ENCODE measurements at regions not wholly inside any gene's neighbourhood (a gene's known extent, or its start where the extent isn't known, plus 50 kb on each side); places are given as distances from the start of the nearest gene placed in this dataset.

DNA sequence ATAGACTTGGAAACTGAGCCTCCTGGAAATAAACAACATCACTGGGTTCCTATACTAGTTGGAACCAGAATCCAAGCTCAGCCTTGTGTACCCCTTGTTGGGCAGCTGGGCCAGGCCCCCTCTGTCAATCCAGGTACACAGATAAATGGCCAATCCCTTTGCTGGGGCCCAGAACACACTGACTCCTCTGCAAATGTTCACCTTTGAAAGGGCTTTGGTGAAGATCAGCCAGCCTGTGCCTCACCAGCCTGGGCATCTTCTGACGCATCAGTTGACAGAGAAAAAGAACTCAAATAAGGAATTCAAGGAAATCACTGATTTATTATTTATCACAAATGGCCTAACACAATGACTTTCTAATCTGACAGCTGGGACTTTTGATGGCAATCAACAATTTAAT lies 1090.2 kb downstream of the BCL11B start:
- ChIA-PET CTCF (no interaction called here), POLR2A (no interaction called here)
- BruUV-seq (replicated peaks): no TSS peak
- Histone ChIP-seq H3K4me3 (replicated peaks in 1 of 3; ENCODE audit: insufficient read depth in 1 of 3, low read depth in 1 of 3, low read length in 3 of 3) (no peak overlapping the region), H3K36me3 (ENCODE audit: control insufficient read depth in 2 of 2, extremely low read depth in 1 of 2, insufficient read depth in 2 of 2, low read length in 2 of 2) (no peaks in the 10 kb centered on the region), H4K20me1 (replicated peaks; ENCODE audit: control insufficient read depth, extremely low read depth, insufficient read depth, low read length) (no peaks in the 10 kb centered on the region), H3K9ac (replicated peaks; ENCODE audit: extremely low read depth, insufficient read depth, low read length) (no peak overlapping the region), H2AFZ (ENCODE audit: low read depth, low read length) (no peak overlapping the region), H3K4me1 (ENCODE audit: control insufficient read depth, extremely low read depth, insufficient read depth, low read length) (no peaks in the 10 kb centered on the region), H3K9me1 (replicated peaks; ENCODE audit: control insufficient read depth, extremely low read depth, insufficient read depth, low read length) (no peaks in the 10 kb centered on the region), H3K27me3 (ENCODE audit: control insufficient read depth in 2 of 2, insufficient read depth in 2 of 2, low read length in 2 of 2) (no peaks in the 10 kb centered on the region), H3K27ac (ENCODE audit: insufficient read depth, low read depth, low read length) (no peak overlapping the region), H3K4me2 (ENCODE audit: insufficient read depth, low read length) (no peak overlapping the region), H3K79me2 (ENCODE audit: control insufficient read depth, insufficient read depth, low read length) (no peaks in the 10 kb centered on the region), H3K9me3 (replicated peaks; ENCODE audit: control insufficient read depth, insufficient read depth, low read length) (peaks cover 6% of the 10 kb centered on the region)
- TF ChIP-seq, protein P1, sequence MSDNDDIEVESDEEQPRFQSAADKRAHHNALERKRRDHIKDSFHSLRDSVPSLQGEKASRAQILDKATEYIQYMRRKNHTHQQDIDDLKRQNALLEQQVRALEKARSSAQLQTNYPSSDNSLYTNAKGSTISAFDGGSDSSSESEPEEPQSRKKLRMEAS (IDR thresholded peaks at IDR 0.05; ENCODE audit: insufficient read depth, insufficient read length): no peak
- TF ChIP-seq POLR2A (IDR thresholded peaks at IDR 0.05; ENCODE audit: low read depth, low read length) (no peak), JUN (IDR thresholded peaks at IDR 0.05; ENCODE audit: borderline replicate concordance, insufficient read depth, insufficient read length, low read depth) (no peak), POLR2AphosphoS5 (IDR thresholded peaks at IDR 0.05; ENCODE audit: insufficient read depth, low read depth, low read length) (no peak), MYC (IDR thresholded peaks at IDR 0.05; ENCODE audit: low read depth, low read length) (no peak), FOS (IDR thresholded peaks at IDR 0.05; ENCODE audit: borderline replicate concordance, insufficient read depth, low read length) (no peak), EZH2 (IDR thresholded peaks at IDR 0.05; ENCODE audit: borderline replicate concordance, low read depth, low read length, severe bottlenecking) (no peak), GATA2 (IDR thresholded peaks at IDR 0.05; ENCODE audit: insufficient read depth, insufficient read length, low read depth, low read length) (no peak)
- TF ChIP-seq, protein P2, sequence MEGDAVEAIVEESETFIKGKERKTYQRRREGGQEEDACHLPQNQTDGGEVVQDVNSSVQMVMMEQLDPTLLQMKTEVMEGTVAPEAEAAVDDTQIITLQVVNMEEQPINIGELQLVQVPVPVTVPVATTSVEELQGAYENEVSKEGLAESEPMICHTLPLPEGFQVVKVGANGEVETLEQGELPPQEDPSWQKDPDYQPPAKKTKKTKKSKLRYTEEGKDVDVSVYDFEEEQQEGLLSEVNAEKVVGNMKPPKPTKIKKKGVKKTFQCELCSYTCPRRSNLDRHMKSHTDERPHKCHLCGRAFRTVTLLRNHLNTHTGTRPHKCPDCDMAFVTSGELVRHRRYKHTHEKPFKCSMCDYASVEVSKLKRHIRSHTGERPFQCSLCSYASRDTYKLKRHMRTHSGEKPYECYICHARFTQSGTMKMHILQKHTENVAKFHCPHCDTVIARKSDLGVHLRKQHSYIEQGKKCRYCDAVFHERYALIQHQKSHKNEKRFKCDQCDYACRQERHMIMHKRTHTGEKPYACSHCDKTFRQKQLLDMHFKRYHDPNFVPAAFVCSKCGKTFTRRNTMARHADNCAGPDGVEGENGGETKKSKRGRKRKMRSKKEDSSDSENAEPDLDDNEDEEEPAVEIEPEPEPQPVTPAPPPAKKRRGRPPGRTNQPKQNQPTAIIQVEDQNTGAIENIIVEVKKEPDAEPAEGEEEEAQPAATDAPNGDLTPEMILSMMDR (IDR thresholded peaks at IDR 0.05; ENCODE audit: extremely low read depth in 1 of 2, insufficient read depth in 1 of 2, low read depth in 1 of 2, low read length in 2 of 2): no peak
- DNase-seq (ENCODE audit: low read depth, low spot score): no peak
- dilution Hi-C loops (cut with MboI; ENCODE audit: extremely low pct_ligation_motif_present, low sequenced_read_pairs) (no loop called here), intact Hi-C loops (cut with micrococcal nuclease) (no loop called here)
- no peak for FAIRE-seq
